ENCODE measurements at regions not wholly inside any gene's neighbourhood (a gene's known extent, or its start where the extent isn't known, plus 50 kb on each side); places are given as distances from the start of the nearest gene placed in this dataset.
A peak's percentile ranks its signal among the peaks of the same experiment; 100 is the strongest.

DNA sequence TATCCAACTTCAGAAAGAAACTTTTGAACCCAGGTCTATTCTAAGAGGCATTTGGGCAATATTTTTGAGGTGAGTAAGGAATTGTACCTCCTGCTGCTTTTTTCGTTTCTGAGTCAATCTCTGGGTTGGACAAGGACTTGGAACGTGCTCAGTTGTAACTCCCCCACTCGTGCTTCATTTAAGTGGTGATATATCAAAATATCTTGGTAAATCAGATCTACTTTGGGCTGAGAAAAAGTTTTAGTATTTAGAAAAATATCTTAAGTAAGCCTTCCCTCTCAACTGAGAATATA lies 728.9 kb downstream of the EFNB2 start:
- DNase-seq (ENCODE audit: low read depth in 2 of 2): no peak

GRCh38 chr13:105805892-105806627 lies 729.4 kb downstream of the EFNB2 start:
- DNase-seq (ENCODE audit: low read depth in 2 of 2): no peak

GRCh38 chr13:105804561-105805190 lies 730.8 kb downstream of the EFNB2 start:
- DNase-seq (ENCODE audit: low read depth in 2 of 2): no peak

DNA sequence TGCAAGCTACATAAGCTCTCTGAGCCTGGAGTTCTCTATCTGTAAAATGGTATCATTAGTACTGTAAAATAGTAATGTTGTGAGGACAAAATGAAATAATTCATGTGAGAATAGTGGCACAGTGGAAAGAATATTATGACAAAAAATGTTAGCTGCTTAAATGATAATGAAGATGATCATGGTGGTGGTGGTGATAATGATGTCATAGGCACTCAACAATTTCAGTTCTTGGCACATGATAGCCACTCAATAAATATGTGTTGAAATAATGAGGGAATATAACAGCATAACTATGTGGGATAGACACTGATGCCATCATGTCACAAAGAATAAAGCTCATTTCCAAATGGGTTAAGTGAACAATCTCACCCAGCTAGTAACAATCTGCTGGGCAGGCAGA lies 736.3 kb downstream of the EFNB2 start:
- DNase-seq (ENCODE audit: low read depth in 2 of 2): no peak

DNA sequence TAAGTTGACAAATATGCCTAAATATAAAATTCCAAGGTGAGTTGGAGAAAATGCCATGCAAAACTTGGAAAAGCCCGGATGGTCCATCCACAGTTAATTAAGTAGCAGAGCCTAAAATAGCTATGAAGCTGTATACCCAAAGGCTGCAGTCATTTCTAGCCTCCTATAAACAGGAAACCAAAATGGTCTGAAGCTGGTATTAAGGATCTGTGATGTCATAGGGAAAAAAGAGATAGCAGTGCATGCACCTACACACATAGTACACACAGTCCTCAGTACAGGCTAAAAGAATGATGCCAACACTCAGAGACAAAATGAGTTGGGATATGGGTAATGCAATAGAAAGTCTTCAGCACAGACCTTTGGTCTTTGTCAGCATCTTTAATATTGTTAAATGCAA lies 736.9 kb downstream of the EFNB2 start:
- no peak for DNase-seq (ENCODE audit: low read depth in 2 of 2)

DNA sequence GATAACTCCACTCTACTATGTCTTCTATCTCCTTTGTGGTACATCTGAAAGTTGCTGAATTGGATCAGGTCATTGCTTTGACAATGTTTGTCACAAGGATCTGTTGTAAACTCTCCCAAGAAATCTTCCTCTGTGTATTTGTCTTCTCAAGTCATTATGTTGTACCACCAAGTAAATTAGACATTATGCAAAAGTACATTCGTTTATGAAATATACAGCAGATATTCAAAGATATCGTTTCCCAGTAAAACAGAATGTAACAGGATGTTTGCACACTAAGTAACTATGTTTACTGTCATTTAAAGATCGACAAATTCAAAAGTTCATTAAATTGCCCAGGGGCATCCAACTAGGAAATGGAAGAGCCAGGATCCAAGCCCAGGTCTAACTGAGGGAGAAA lies 739.4 kb downstream of the EFNB2 start:
- no peak for DNase-seq (ENCODE audit: low read depth in 2 of 2)

GRCh38 chr13:105790923-105791322 lies 744.5 kb downstream of the EFNB2 start:
- no peak for DNase-seq (ENCODE audit: low read depth in 2 of 2)

GRCh38 chr13:105788530-105788929 lies 746.9 kb downstream of the EFNB2 start:
- no peak for DNase-seq (ENCODE audit: low read depth in 2 of 2)

DNA sequence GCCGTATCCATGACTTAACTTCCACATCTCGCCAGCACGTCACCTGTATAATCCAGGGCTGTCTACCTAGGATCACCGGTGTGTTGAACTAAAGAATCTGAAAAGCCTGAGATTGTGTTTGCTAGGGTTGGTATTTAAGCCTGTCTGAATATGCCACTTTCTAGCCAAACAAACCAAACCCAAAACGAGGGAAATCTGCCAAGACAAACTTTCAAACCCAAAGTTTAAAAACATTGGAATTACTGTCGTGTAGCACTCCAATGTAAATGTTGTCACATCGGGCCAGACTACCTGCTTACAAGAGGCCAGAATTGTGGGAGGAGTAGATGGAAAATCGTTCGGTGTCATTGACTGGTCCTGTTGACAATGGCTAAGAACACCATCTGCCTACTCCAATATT lies 747.8 kb downstream of the EFNB2 start:
- DNase-seq (ENCODE audit: low read depth in 2 of 2): peak in 1 of 2 donors; percentile 7

DNA sequence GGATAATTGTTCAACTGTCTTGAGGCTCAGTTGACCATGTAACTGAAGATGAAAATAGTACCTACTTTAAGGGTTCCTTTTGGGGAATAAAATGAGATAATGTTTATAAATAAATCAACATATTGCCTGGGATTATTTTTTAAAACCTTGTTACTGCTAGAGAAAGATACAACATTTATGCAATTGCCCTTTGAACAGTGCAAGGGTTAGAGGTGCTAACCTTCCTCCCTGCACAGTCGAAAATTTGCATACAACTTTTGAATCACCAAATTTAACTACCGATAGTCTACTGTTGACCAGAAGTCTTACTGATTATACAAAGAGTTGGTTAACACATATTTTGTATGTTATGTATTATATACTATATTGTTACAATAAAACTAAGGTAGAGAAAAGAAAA lies 750.0 kb downstream of the EFNB2 start:
- no peak for DNase-seq (ENCODE audit: low read depth in 2 of 2)

- no peak for DNase-seq (ENCODE audit: low read depth in 2 of 2)
Measured at GRCh38 chr13:105783261-105783660, 752.2 kb downstream of the EFNB2 start.

- DNase-seq (ENCODE audit: low read depth in 2 of 2): no peak
Measured at GRCh38 chr13:105778196-105778595, 757.3 kb downstream of the EFNB2 start.

DNA sequence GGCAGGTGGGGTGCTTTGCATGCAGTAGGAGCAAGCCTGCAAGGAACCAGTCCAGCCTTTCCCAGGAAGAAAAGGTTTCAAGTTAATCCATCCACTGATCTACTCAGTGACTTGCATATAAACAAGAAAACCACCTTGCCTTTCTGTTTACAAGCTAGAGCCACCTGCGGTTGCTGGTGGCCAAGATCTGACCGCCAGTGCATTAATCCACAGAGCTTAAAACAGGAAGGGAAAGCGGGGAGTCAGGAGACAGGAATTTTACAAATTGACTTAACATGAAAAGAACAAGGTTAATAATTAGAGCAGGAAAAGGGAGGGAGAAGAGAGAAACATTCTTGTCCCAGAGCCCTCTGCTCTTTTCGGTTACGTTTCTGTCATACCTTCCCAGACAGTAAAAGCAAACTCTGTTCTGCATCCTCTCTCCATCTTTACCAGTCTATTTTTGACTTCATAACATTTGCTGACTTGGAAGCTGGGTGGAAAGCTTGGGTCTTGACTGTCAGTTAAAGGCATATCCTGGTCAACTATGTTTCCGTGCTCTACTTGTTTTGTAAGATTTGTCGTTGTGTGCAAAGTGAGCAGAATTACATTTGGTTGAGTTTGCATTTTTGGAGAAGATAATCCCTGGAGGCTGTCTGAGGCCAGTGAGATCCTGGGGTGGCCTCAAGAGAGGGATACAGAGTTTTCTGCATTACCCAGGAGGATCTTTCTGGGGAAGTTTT lies 760.6 kb downstream of the EFNB2 start:
- peak in 1 of 2 donors; percentile 3 for DNase-seq (ENCODE audit: low read depth in 2 of 2)

DNA sequence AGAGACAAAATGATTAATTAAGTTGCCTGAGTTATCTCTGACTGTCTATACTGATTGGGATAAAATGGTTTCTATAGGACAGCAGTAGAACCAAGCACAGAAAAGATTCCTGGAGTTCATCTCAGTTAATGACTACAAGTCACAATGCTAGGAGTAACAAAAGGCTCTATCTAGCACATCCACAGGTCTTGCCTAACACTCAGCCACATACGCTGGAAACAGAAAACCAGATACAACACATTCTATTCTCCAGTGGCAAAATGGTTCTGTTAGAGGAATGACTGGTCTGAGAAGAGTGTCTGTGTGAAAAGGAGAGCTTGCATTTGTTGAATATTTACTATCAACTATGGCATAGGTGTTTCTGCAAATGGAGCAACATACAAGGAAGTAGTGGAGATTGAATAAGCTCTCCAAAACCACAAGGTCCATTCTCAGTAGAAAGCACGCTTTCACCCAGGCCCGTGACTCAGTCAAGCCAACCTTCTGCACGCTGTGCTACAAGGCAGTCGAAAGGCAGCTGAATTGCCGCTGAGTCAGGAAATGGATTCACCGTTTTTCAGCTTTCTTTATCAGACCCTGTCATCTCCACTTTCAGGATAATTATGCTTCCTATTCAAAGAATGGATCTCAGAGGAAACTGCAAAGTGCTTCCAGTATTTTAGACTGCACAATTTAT lies 761.5 kb downstream of the EFNB2 start:
- DNase-seq (ENCODE audit: low read depth in 2 of 2): peak in 1 of 2 donors; percentile 25

GRCh38 chr13:105773241-105773640 lies 762.2 kb downstream of the EFNB2 start:
- DNase-seq (ENCODE audit: low read depth in 2 of 2): no peak

DNA sequence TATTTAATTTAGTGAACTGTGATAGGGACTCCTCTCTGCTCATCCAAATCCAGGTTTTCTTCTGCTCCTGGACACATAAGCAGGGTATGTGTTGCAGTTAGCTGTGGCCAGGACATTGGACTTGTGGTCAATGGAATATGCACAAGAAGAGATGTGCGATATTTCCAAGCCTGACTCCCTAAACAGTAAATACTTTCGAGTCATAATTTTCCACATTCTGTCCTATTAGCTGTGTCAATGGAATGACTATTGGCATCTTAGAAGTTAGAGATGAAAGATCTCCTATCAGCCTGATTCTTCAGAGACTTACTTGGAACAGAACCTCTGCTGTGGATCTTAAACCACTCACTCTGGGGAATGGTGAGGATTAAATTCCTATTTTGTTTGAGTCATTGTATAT lies 771.0 kb downstream of the EFNB2 start:
- DNase-seq (ENCODE audit: low read depth in 2 of 2): no peak

DNA sequence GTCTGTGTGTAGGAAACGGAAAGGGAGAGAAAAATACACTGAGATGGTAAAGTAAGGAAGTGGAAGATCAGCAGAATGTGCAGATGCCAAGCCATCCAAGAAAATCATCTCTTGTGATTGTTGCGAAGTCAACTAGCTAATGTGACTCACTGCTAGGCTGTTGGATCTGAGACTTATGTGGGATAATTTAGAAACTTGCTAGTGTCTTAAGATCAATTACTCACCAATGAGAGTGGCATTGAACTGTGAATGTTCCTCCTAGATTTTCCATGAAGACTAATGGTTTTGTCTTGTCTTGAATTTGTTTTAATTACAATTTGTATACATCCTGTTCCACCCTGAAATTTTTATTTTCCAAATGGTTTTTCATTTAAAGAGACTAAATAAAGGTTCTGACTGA lies 771.6 kb downstream of the EFNB2 start:
- DNase-seq (ENCODE audit: low read depth in 2 of 2): no peak

- no peak for DNase-seq (ENCODE audit: low read depth in 2 of 2)
Measured at GRCh38 chr13:105762096-105762495, 773.4 kb downstream of the EFNB2 start.

- DNase-seq (ENCODE audit: low read depth in 2 of 2): no peak
Measured at GRCh38 chr13:105758918-105759860, 776.3 kb downstream of the EFNB2 start.

- no peak for DNase-seq (ENCODE audit: low read depth in 2 of 2)
Measured at GRCh38 chr13:105740739-105741138, 794.7 kb downstream of the EFNB2 start.

DNA sequence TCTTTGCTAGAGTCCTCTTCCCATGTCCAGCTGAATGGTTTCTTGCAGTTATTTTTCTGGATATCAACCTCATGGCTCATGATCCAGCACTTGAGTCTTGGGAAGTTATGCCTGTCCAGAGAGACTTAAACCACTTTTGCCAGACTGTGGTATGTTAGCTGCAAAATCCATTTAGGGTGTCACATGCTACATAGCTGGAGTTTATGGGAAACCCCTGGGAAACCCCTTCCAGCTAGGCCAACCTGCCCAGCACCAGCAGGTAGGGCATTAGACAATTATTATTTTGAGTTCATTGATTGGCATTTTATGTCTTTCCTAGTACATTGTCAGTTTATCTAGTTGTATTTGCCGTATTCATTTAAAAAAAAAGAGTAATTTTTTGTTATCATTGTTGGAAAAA lies 797.8 kb downstream of the EFNB2 start:
- DNase-seq (ENCODE audit: low read depth in 2 of 2): no peak
